Ovary (tissue), 7 donors: ENCODE measurements at regions not wholly inside any gene's neighbourhood (a gene's known extent, or its start where the extent isn't known, plus 50 kb on each side); places are given as distances from the start of the nearest gene placed in this dataset.

Experiments
- DNase-seq, 5 donors: peaks; one replicate each; pipeline ENCODE4 v3.0.0-alpha.2; 2019 to 2020
- H3K27ac ChIP-seq, 2 donors: fragments of 200-600 bp; one replicate each; pipeline versions ENCODE4 v1.5.1 to v1.8.0; 2019 to 2022
- H3K27me3 ChIP-seq: fragments of 200-600 bp; one replicate; pipeline ENCODE4 v1.8.0; 2022
- H3K36me3 ChIP-seq: fragments of 200-600 bp; sonication (generic); one replicate; pipeline ENCODE4 v1.5.1; 2019
- H3K4me1 ChIP-seq: one replicate; pipeline ENCODE4 v1.8.1; 2013; ENCODE audit warnings: mild to moderate bottlenecking, moderate library complexity; ENCODE audit not compliant: insufficient read depth
- H3K4me3 ChIP-seq: fragments of 200-600 bp; sonication (generic); one replicate; pipeline ENCODE4 v1.5.1; 2017
- H3K9me3 ChIP-seq, 2 donors: fragments of 200-600 bp in 1 of 2; sonication (generic) in 1 of 2; one replicate each; pipeline versions ENCODE4 v1.5.1 to v1.8.1; 2013 to 2019; ENCODE audit warnings: mild to moderate bottlenecking in 1 of 2, moderate library complexity in 1 of 2
- CTCF ChIP-seq, 3 donors: fragments of 450-650 bp in 2 of 3; fragments of 200-600 bp in 1 of 3; IDR thresholded peaks; one replicate each; pipeline versions ENCODE4 v1.5.1 to v1.8.0; 2016 to 2022; ENCODE audit warnings: antibody characterized with exemption in 3 of 3, mild to moderate bottlenecking in 1 of 3
- EP300 ChIP-seq: sonication (generic); formaldehyde crosslinking; IDR thresholded peaks from one replicate; pipeline ENCODE4 v1.6.1; 2017; ENCODE audit warnings: antibody characterized with exemption
- POLR2A ChIP-seq: fragments of 450-650 bp; IDR thresholded peaks from one replicate; pipeline ENCODE4 v1.6.1; 2017; ENCODE audit warnings: antibody characterized with exemption, mild to moderate bottlenecking, moderate library complexity
- WGBS, 3 donors: extraction: QIAGEN DNeasy Blood & Tissue Kit in 1 of 3; methylation state at CpG; one replicate each; pipeline versions ENCODE4 v1.1.5 to v1.1.7; 2013 to 2017; 5-methylcytosine and 5-hydroxymethylcytosine counted together
- intact Hi-C, 4 donors: fragments of 100-400 bp; cut with DNase I; formaldehyde crosslinking; loops; one replicate each; pipeline versions ENCODE4 v1.11.0 to v1.15.1; 2022 to 2023
- donor health status: DM: no; HTN: no; CAD: no; lungs with moderate emphysema.
- donor health status: DM: no; HTN: no; CAD: no.
- donor health status: Bipolar disorder and iron deficiency.
- donor health status: DM: no; HTN: no; CAD: no.
- donor health status: DM: yes; HTN: yes; CAD: no.

GRCh38 chr6:104166055-104166668 is 693.6 kb downstream of the HACE1 start:
- no peak overlapping the region for H3K27ac ChIP-seq
- H3K9me3 ChIP-seq = no peaks in the 10 kb centered on the region
- H3K27me3 ChIP-seq = no peaks in the 10 kb centered on the region
- no peaks in the 10 kb centered on the region for H3K36me3 ChIP-seq
- DNase-seq = no peak
- intact Hi-C loops = no loop called here
- H3K4me3 ChIP-seq = no peak overlapping the region
- no peaks in the 10 kb centered on the region for H3K4me1 ChIP-seq
- TF ChIP-seq POLR2A (no peak), CTCF (IDR thresholded peaks at IDR 0.05) (no peak), EP300 (no peak)

GRCh38 chr6:104162036-104162669 is 697.6 kb downstream of the HACE1 start:
- H3K36me3 ChIP-seq = no peaks in the 10 kb centered on the region
- no peaks in the 10 kb centered on the region for H3K4me1 ChIP-seq
- WGBS, 3 donors = 86 to 90% (median 89%) methylated on average over 5 of the region's 5 CpGs
- H3K4me3 ChIP-seq = no peak overlapping the region
- H3K27ac ChIP-seq = no peak overlapping the region
- H3K9me3 ChIP-seq = no peaks in the 10 kb centered on the region
- H3K27me3 ChIP-seq = no peaks in the 10 kb centered on the region
- intact Hi-C loops = no loop called here
- TF ChIP-seq POLR2A (no peak), CTCF (IDR thresholded peaks at IDR 0.05) (no peak), EP300 (no peak)
- DNase-seq = no peak

- no peak for DNase-seq
- TF ChIP-seq CTCF (IDR thresholded peaks at IDR 0.05) (no peak), EP300 (no peak), POLR2A (no peak)
- 86 to 90% (median 88%) methylated on average over 2 of the region's 2 CpGs for WGBS, 3 donors
- H3K9me3 ChIP-seq = no peaks in the 10 kb centered on the region
- H3K36me3 ChIP-seq = no peaks in the 10 kb centered on the region
- H3K4me1 ChIP-seq = no peaks in the 10 kb centered on the region
- intact Hi-C loops = no loop called here
- no peaks in the 10 kb centered on the region for H3K27me3 ChIP-seq
- no peak overlapping the region for H3K4me3 ChIP-seq
- H3K27ac ChIP-seq = no peak overlapping the region
Observed at GRCh38 chr6:104159045-104159618, 700.6 kb downstream of the HACE1 start.

- Histone ChIP-seq H3K36me3 (no peaks in the 10 kb centered on the region), H3K4me3 (no peak overlapping the region), H3K27ac (no peak overlapping the region), H3K9me3 (no peaks in the 10 kb centered on the region), H3K4me1 (no peaks in the 10 kb centered on the region), H3K27me3 (no peaks in the 10 kb centered on the region)
- WGBS, 3 donors = 71 to 87% (median 80%) methylated on average over 3 of the region's 3 CpGs
- TF ChIP-seq EP300 (no peak), CTCF (IDR thresholded peaks at IDR 0.05) (no peak), POLR2A (no peak)
- DNase-seq = no peak
- intact Hi-C loops = loop anchor here in 1 of 4 donors (5.0 kb wide), 1 partner anchor 1784 kb away; no protein-coding TSS in a partner anchor
Observed at GRCh38 chr6:104143757-104144156, 716.0 kb downstream of the HACE1 start.
